ENCODE measurements at regions not wholly inside any gene's neighbourhood (a gene's known extent, or its start where the extent isn't known, plus 50 kb on each side); places are given as distances from the start of the nearest gene placed in this dataset.

DNA sequence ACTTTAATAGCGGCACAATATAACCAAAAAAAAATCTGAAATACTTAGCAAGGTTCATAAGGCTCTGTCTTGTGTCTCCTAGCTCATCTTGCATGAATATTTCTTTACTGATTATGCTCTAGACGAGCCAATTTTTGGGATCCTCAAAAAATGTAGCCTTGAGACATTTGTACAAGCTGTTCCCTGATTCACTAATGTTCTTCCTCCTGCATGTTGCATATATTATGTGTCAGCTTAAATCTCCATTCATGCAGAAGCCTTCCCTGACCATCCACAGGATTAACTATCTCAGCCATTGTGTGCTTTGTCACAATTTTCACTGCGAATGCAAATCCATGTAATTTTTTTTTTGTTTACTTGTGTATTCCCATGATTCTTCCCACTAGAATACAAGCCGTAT is 594.0 kb upstream of the VRK2 start (continued):
- TF ChIP-seq BRCA1 (IDR thresholded peaks at IDR 0.05; ENCODE audit: low read depth, low read length) (no peak), GABPA (IDR thresholded peaks at IDR 0.05; ENCODE audit: borderline replicate concordance, insufficient read depth, low read length) (no peak), FOSL1 (IDR thresholded peaks at IDR 0.05; ENCODE audit: insufficient read depth, low read depth, low read length) (no peak)

All from H1 (cell line).